ENCODE measurements at regions not wholly inside any gene's neighbourhood (a gene's known extent, or its start where the extent isn't known, plus 50 kb on each side); places are given as distances from the start of the nearest gene placed in this dataset.

DNA sequence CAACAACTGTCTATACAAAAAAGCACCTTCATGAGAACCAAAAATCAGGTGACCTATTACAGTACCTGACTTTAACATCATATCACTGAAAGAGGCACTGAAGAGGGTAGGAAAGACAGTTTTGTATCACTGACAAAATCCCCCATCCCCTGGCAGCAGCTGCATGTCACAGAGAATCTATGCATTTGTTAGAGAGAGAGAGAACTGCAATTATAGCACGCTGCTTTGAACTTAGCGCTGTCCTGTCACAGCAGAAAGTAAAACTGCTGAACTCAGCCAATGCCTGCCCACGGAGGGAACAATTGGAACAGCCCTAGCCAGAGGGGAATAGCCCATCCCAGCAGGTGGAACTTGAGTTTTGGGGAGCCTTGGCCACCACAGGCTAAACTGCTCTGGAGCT lies 75.1 kb upstream of the NOL4 start:
- TF ChIP-seq, protein P1, sequence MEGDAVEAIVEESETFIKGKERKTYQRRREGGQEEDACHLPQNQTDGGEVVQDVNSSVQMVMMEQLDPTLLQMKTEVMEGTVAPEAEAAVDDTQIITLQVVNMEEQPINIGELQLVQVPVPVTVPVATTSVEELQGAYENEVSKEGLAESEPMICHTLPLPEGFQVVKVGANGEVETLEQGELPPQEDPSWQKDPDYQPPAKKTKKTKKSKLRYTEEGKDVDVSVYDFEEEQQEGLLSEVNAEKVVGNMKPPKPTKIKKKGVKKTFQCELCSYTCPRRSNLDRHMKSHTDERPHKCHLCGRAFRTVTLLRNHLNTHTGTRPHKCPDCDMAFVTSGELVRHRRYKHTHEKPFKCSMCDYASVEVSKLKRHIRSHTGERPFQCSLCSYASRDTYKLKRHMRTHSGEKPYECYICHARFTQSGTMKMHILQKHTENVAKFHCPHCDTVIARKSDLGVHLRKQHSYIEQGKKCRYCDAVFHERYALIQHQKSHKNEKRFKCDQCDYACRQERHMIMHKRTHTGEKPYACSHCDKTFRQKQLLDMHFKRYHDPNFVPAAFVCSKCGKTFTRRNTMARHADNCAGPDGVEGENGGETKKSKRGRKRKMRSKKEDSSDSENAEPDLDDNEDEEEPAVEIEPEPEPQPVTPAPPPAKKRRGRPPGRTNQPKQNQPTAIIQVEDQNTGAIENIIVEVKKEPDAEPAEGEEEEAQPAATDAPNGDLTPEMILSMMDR (conservative IDR thresholded peaks at IDR 0.05; ENCODE audit: low read depth in 2 of 2): no peak
- TF ChIP-seq POLR2AphosphoS5 (IDR thresholded peaks at IDR 0.05; ENCODE audit: low read depth) (no peak), ZNF114 (CRISPR knock-in tag; IDR thresholded peaks at IDR 0.05) (no peak), EZH2phosphoT487 (IDR thresholded peaks at IDR 0.05; ENCODE audit: unreplicated experiment) (no peak), EZH2 (IDR thresholded peaks at IDR 0.05; ENCODE audit: low read depth, unreplicated experiment) (no peak)
- TF ChIP-seq, protein P2, sequence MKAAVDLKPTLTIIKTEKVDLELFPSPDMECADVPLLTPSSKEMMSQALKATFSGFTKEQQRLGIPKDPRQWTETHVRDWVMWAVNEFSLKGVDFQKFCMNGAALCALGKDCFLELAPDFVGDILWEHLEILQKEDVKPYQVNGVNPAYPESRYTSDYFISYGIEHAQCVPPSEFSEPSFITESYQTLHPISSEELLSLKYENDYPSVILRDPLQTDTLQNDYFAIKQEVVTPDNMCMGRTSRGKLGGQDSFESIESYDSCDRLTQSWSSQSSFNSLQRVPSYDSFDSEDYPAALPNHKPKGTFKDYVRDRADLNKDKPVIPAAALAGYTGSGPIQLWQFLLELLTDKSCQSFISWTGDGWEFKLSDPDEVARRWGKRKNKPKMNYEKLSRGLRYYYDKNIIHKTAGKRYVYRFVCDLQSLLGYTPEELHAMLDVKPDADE (IDR thresholded peaks at IDR 0.05): no peak
- TF ChIP-seq, protein P3, sequence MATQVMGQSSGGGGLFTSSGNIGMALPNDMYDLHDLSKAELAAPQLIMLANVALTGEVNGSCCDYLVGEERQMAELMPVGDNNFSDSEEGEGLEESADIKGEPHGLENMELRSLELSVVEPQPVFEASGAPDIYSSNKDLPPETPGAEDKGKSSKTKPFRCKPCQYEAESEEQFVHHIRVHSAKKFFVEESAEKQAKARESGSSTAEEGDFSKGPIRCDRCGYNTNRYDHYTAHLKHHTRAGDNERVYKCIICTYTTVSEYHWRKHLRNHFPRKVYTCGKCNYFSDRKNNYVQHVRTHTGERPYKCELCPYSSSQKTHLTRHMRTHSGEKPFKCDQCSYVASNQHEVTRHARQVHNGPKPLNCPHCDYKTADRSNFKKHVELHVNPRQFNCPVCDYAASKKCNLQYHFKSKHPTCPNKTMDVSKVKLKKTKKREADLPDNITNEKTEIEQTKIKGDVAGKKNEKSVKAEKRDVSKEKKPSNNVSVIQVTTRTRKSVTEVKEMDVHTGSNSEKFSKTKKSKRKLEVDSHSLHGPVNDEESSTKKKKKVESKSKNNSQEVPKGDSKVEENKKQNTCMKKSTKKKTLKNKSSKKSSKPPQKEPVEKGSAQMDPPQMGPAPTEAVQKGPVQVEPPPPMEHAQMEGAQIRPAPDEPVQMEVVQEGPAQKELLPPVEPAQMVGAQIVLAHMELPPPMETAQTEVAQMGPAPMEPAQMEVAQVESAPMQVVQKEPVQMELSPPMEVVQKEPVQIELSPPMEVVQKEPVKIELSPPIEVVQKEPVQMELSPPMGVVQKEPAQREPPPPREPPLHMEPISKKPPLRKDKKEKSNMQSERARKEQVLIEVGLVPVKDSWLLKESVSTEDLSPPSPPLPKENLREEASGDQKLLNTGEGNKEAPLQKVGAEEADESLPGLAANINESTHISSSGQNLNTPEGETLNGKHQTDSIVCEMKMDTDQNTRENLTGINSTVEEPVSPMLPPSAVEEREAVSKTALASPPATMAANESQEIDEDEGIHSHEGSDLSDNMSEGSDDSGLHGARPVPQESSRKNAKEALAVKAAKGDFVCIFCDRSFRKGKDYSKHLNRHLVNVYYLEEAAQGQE (IDR thresholded peaks at IDR 0.05; ENCODE audit: unreplicated experiment): no peak

Measured in GM23338 (cell line).